Erythroblast (primary cell): ENCODE measurements at regions not wholly inside any gene's neighbourhood (a gene's known extent, or its start where the extent isn't known, plus 50 kb on each side); places are given as distances from the start of the nearest gene placed in this dataset.

Source experiments
- DNase-seq, 2 experiments: peaks; one replicate each; lab custom pipeline; 2025; lab: John Stamatoyannopoulos, UW
- GATA1 ChIP-seq: IDR thresholded peaks from 2 replicates; pipeline ENCODE4 v1.6.1; 2011; ENCODE audit warnings: low read depth, mild to moderate bottlenecking, control low read depth, low read length, moderate library complexity
- POLR2A ChIP-seq: IDR thresholded peaks from 2 replicates; pipeline ENCODE4 v1.6.1; 2011; ENCODE audit warnings: mild to moderate bottlenecking, low read length

GRCh38 chr12:107275530-107275929 is 182.2 kb upstream of the CRY1 start:
- TF ChIP-seq GATA1 (no peak), POLR2A (no peak)

GRCh38 chr12:107277855-107278254 is 184.5 kb upstream of the CRY1 start:
- no peak for DNase-seq
- TF ChIP-seq GATA1 (no peak), POLR2A (no peak)

More at GRCh38 chr12:107275530-107275929, 182.2 kb upstream of the CRY1 start:
- DNase-seq: no peak

- no peak for DNase-seq
- no peak for TF ChIP-seq GATA1
- no peak for TF ChIP-seq POLR2A
Measured at GRCh38 chr12:107282628-107283027, 189.3 kb upstream of the CRY1 start.

GRCh38 chr12:107283652-107284051 is 190.3 kb upstream of the CRY1 start:
- TF ChIP-seq POLR2A (no peak), GATA1 (no peak)
- DNase-seq: no peak

- no peak for DNase-seq
- no peak for TF ChIP-seq POLR2A
- no peak for TF ChIP-seq GATA1
Measured at GRCh38 chr12:107284692-107285091, 191.3 kb upstream of the CRY1 start.

- TF ChIP-seq GATA1 (no peak), POLR2A (no peak)
- no peak for DNase-seq
Measured at GRCh38 chr12:107287436-107288413, 194.4 kb upstream of the CRY1 start.

- no peak for DNase-seq
- no peak for TF ChIP-seq GATA1
- no peak for TF ChIP-seq POLR2A
Measured at GRCh38 chr12:107288414-107289127, 195.2 kb upstream of the CRY1 start.

GRCh38 chr12:107291018-107291417 is 197.7 kb upstream of the CRY1 start:
- no peak for DNase-seq
- TF ChIP-seq POLR2A (no peak), GATA1 (no peak)

- DNase-seq: no peak
- no peak for TF ChIP-seq GATA1
- no peak for TF ChIP-seq POLR2A
Measured at GRCh38 chr12:107296681-107297089, 203.3 kb upstream of the CRY1 start.

GRCh38 chr12:107302649-107303341 is 209.4 kb upstream of the CRY1 start:
- no peak for DNase-seq
- TF ChIP-seq POLR2A: no peak
- TF ChIP-seq GATA1: no peak

- no peak for DNase-seq
- TF ChIP-seq GATA1 (no peak), POLR2A (no peak)
Measured at GRCh38 chr12:107304588-107305532, 211.5 kb upstream of the CRY1 start.

- DNase-seq: no peak
- no peak for TF ChIP-seq POLR2A
- TF ChIP-seq GATA1: no peak
Measured at GRCh38 chr12:107306141-107306659, 212.9 kb upstream of the CRY1 start.

- no peak for TF ChIP-seq GATA1
- TF ChIP-seq POLR2A: no peak
- no peak for DNase-seq
Measured at GRCh38 chr12:107308310-107308709, 215.0 kb upstream of the CRY1 start.
